GM10266 (cell line): ENCODE measurements at regions not wholly inside any gene's neighbourhood (a gene's known extent, or its start where the extent isn't known, plus 50 kb on each side); places are given as distances from the start of the nearest gene placed in this dataset.

Experiments
- DNase-seq: peaks from one replicate; pipeline ENCODE4 v3.0.0; 2012; ENCODE audit errors: extremely low spot score
- TF ChIP-seq, protein P1 (sequence below): IDR thresholded peaks from 2 replicates; pipeline ENCODE4 v1.5.1; 2012; ENCODE audit warnings: mild to moderate bottlenecking, low read depth; ENCODE audit not compliant: control insufficient read depth, insufficient read depth; ENCODE audit errors: missing control alignments

- TF ChIP-seq, protein P1, sequence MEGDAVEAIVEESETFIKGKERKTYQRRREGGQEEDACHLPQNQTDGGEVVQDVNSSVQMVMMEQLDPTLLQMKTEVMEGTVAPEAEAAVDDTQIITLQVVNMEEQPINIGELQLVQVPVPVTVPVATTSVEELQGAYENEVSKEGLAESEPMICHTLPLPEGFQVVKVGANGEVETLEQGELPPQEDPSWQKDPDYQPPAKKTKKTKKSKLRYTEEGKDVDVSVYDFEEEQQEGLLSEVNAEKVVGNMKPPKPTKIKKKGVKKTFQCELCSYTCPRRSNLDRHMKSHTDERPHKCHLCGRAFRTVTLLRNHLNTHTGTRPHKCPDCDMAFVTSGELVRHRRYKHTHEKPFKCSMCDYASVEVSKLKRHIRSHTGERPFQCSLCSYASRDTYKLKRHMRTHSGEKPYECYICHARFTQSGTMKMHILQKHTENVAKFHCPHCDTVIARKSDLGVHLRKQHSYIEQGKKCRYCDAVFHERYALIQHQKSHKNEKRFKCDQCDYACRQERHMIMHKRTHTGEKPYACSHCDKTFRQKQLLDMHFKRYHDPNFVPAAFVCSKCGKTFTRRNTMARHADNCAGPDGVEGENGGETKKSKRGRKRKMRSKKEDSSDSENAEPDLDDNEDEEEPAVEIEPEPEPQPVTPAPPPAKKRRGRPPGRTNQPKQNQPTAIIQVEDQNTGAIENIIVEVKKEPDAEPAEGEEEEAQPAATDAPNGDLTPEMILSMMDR, result no peak
- no peak for DNase-seq
Measured at GRCh38 chr21:36596174-36596573, 102.7 kb upstream of the SIM2 start.

DNA sequence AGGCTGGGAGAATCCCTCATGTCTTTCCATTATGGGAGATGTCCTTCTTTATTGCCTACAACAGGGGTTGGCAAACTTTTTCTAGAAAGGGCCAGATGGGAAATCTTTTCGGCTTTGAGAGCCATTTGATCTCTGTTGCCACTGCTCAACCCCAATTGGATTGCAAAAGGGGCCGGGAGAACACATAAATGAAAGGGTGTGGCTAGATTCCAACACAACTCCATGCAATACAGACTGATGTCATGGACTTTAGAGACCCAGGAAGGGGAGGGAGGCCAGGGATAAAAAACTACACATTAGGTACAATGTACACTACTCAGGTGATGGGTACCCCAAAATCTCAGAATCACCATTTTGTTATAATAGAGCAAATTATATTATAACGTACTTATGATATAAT is 97.6 kb upstream of the SIM2 start:
- TF ChIP-seq, protein P1, result no peak
- no peak for DNase-seq

DNA sequence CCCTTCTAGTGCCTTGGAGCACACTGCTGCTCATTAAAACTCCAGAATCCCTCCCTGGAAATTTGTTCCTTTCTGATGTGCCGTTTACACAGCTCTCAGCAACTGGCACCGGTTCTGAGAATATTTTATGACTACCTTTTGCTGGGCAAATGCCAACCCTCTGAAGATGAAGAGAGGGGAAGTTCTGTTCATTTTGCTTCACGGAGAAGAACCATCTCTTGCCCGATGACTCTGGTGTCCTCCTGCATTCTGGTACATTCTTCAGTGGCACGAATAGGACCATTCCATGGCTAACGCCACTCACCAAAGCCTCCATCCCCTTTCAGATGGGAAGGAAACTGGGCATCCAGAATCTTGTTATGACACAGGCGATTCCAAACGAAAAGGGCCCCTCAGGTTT is 96.2 kb upstream of the SIM2 start:
- no peak for DNase-seq
- TF ChIP-seq, protein P1, result no peak

GRCh38 chr21:36603221-36603620 is 95.7 kb upstream of the SIM2 start:
- no peak for DNase-seq
- TF ChIP-seq, protein P1, result no peak

- no peak for DNase-seq
- TF ChIP-seq, protein P1, result no peak
Measured at GRCh38 chr21:36605426-36605825, 93.5 kb upstream of the SIM2 start.

DNA sequence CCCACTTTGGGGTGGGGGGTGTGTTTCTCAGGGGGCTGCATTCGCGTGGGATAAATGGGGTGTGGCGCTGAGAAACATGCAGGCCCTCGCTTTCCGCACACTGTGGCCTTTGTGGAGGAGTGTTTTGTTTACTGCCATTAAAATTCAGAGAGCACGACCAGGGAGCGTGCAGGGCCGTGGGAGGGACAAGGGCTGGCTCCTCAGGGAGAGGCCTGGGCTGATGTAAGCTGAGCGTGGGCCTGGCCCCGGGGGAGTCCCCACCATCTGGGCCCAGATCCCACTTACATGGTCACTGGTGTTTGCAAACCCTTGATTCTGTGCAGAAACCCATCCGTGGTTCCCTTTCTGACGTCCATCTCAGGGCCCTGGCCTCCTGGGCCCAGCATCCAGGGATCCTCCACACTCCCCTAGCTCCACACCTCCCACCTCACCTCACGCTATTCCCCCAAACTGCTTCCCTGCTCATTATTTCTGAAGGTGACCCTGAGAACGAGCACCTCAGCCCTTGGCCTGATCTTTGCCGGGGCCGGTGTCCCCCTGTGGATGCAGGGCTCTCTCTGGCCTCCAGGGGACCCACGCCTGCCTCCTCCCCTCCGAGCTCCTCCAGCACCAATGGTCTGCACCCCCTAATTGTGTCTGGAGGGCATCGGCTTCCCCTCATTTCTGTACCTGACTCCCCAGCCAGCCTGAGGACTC is 92.5 kb upstream of the SIM2 start:
- no peak for DNase-seq
- TF ChIP-seq, protein P1, result no peak

GRCh38 chr21:36606983-36607325 is 92.0 kb upstream of the SIM2 start:
- DNase-seq, result no peak
- TF ChIP-seq, protein P1, result no peak
